ENCODE measurements at regions not wholly inside any gene's neighbourhood (a gene's known extent, or its start where the extent isn't known, plus 50 kb on each side); places are given as distances from the start of the nearest gene placed in this dataset.

GRCh38 chr10:43824934-43825333 is 176.3 kb upstream of the ZNF32 start:
- Histone ChIP-seq H3K4me3 (ENCODE audit: low read length, poor library complexity, severe bottlenecking) (no peak overlapping the region), H3K27me3 (ENCODE audit: insufficient read depth, low read length, poor library complexity, severe bottlenecking) (no peaks in the 10 kb centered on the region), H3K9ac (ENCODE audit: low read depth, low read length, poor library complexity, severe bottlenecking) (no peak overlapping the region), H3K36me3 (ENCODE audit: insufficient read depth, low read length) (no peaks in the 10 kb centered on the region), H3K9me2 (replicated peaks; ENCODE audit: low read depth, low read length) (no peaks in the 10 kb centered on the region), H2AFZ (ENCODE audit: low read length) (no peak overlapping the region), H3K4me1 (ENCODE audit: insufficient read depth, low read length, poor library complexity, severe bottlenecking) (peaks cover 24% of the 10 kb centered on the region), H4K20me1 (ENCODE audit: insufficient read depth, low read length, poor library complexity, severe bottlenecking) (no peaks in the 10 kb centered on the region), H3K9me3 (ENCODE audit: insufficient read depth, low read depth, low read length) (no peaks in the 10 kb centered on the region), H3F3A (ENCODE audit: low read depth) (no peaks in the 10 kb centered on the region), H3K4me2 (ENCODE audit: low read depth, low read length, poor library complexity, severe bottlenecking) (no peak overlapping the region), H3K79me2 (ENCODE audit: insufficient read depth, low read length) (no peaks in the 10 kb centered on the region)
- no peak for TF ChIP-seq EZH2phosphoT487 (IDR thresholded peaks at IDR 0.05; ENCODE audit: borderline replicate concordance)
- TF ChIP-seq, protein P1, sequence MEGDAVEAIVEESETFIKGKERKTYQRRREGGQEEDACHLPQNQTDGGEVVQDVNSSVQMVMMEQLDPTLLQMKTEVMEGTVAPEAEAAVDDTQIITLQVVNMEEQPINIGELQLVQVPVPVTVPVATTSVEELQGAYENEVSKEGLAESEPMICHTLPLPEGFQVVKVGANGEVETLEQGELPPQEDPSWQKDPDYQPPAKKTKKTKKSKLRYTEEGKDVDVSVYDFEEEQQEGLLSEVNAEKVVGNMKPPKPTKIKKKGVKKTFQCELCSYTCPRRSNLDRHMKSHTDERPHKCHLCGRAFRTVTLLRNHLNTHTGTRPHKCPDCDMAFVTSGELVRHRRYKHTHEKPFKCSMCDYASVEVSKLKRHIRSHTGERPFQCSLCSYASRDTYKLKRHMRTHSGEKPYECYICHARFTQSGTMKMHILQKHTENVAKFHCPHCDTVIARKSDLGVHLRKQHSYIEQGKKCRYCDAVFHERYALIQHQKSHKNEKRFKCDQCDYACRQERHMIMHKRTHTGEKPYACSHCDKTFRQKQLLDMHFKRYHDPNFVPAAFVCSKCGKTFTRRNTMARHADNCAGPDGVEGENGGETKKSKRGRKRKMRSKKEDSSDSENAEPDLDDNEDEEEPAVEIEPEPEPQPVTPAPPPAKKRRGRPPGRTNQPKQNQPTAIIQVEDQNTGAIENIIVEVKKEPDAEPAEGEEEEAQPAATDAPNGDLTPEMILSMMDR (conservative IDR thresholded peaks at IDR 0.05; ENCODE audit: low read length): no peak

DNA sequence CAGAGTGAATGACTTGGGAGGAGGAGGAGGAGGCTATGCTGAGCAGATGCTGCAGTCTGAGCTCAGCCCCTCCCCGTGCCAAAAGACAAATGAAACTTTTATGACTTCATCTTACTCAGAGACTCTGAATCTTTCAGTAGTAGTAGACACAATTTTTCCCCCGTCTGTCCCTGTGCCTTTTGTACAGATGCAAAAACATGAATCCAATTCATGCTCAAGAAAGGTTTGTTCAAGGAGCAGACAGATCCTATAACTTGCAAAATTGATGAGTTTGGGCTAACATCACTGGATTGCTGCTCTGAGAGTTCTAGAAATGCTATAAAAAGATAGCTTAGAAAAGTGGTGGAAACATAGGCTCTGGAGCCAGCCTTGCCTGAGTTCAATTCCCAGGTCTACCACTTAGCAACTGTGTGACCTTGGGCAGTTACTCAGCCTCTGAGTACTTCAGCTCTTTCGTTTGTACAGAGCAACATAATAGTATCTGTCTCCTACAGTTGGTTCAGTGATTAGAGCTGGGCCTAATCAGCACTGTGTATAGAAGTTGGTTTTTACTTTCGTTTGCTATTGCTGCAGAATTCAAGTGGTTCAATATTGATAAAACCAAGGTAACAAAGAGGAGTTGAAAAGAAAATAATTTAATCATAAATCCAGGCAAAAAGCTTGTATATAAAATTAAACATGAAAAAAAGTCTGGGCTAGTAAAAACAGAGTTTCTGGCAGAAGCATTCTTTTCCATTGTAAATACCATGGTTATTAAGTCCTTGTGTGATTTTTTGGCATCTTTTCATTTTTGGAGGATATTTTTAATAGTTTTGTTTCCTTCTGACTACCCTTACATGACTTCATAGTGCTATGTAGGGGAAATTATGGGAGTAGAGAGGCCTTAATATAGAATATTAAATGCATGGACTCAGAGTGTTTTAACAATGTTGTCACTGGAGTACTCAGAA is 174.2 kb upstream of the ZNF32 start:
- no peaks in the 10 kb centered on the region for H3K79me2 ChIP-seq (ENCODE audit: insufficient read depth, low read length)
- no peak overlapping the region for H3K4me3 ChIP-seq (ENCODE audit: low read length, poor library complexity, severe bottlenecking)
- no peaks in the 10 kb centered on the region for H3K27me3 ChIP-seq (ENCODE audit: insufficient read depth, low read length, poor library complexity, severe bottlenecking)
- H3F3A ChIP-seq (ENCODE audit: low read depth): no peaks in the 10 kb centered on the region
- TF ChIP-seq, protein P1 (conservative IDR thresholded peaks at IDR 0.05; ENCODE audit: low read length): no peak
- no peak for TF ChIP-seq EZH2phosphoT487 (IDR thresholded peaks at IDR 0.05; ENCODE audit: borderline replicate concordance)
- peak overlapping the region; percentile 47; the same call in 1 of the 2 replicates for H2AFZ ChIP-seq (ENCODE audit: low read length)
- peaks cover 32% of the 10 kb centered on the region for H3K4me1 ChIP-seq (ENCODE audit: insufficient read depth, low read length, poor library complexity, severe bottlenecking)
- no peaks in the 10 kb centered on the region for H3K9me3 ChIP-seq (ENCODE audit: insufficient read depth, low read depth, low read length)
- no peaks in the 10 kb centered on the region for H4K20me1 ChIP-seq (ENCODE audit: insufficient read depth, low read length, poor library complexity, severe bottlenecking)
- no peak overlapping the region for H3K9ac ChIP-seq (ENCODE audit: low read depth, low read length, poor library complexity, severe bottlenecking)
- H3K36me3 ChIP-seq (ENCODE audit: insufficient read depth, low read length): no peaks in the 10 kb centered on the region
- H3K9me2 ChIP-seq (replicated peaks; ENCODE audit: low read depth, low read length): no peaks in the 10 kb centered on the region
- H3K4me2 ChIP-seq (ENCODE audit: low read depth, low read length, poor library complexity, severe bottlenecking): no peak overlapping the region

DNA sequence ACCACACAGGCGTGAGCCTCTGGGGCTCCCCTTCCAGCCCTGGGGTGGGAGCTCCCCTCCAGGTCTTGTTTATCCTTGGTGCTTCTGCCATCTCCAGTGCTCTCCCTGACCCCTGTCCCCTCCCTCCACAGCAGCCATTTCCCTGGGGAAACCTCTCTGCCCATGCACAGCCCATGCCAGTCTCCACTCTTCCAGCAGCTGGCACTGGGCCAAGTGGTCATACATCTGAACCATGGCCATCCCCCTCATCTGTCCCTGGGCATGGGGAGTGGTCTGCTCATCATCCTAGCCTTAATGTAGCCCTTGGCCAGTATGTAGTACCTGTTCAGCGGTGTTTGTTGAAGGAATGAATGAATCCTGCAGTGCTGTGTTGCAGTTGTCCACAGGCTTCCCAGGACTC is 172.4 kb upstream of the ZNF32 start:
- no peaks in the 10 kb centered on the region for H3K9me3 ChIP-seq (ENCODE audit: insufficient read depth, low read depth, low read length)
- no peak overlapping the region for H3K4me3 ChIP-seq (ENCODE audit: low read length, poor library complexity, severe bottlenecking)
- TF ChIP-seq, protein P1 (conservative IDR thresholded peaks at IDR 0.05; ENCODE audit: low read length): no peak
- TF ChIP-seq EZH2phosphoT487 (IDR thresholded peaks at IDR 0.05; ENCODE audit: borderline replicate concordance): no peak
- H3K4me2 ChIP-seq (ENCODE audit: low read depth, low read length, poor library complexity, severe bottlenecking): no peak overlapping the region
- H3K27me3 ChIP-seq (ENCODE audit: insufficient read depth, low read length, poor library complexity, severe bottlenecking): no peaks in the 10 kb centered on the region
- H3K9ac ChIP-seq (ENCODE audit: low read depth, low read length, poor library complexity, severe bottlenecking): no peak overlapping the region
- H3K9me2 ChIP-seq (replicated peaks; ENCODE audit: low read depth, low read length): no peaks in the 10 kb centered on the region
- H3K79me2 ChIP-seq (ENCODE audit: insufficient read depth, low read length): no peaks in the 10 kb centered on the region
- H3K4me1 ChIP-seq (ENCODE audit: insufficient read depth, low read length, poor library complexity, severe bottlenecking): peaks cover 42% of the 10 kb centered on the region
- H2AFZ ChIP-seq (ENCODE audit: low read length): no peak overlapping the region
- H3F3A ChIP-seq (ENCODE audit: low read depth): peaks cover 5% of the 10 kb centered on the region
- H4K20me1 ChIP-seq (ENCODE audit: insufficient read depth, low read length, poor library complexity, severe bottlenecking): no peaks in the 10 kb centered on the region
- no peaks in the 10 kb centered on the region for H3K36me3 ChIP-seq (ENCODE audit: insufficient read depth, low read length)
